PC-9 (cell line): ENCODE measurements at regions not wholly inside any gene's neighbourhood (a gene's known extent, or its start where the extent isn't known, plus 50 kb on each side); places are given as distances from the start of the nearest gene placed in this dataset.

ENCODE experiments used
- BruUV-seq: library from RNA; stranded (reverse); fragments of 400-500 nt; replicated peaks from 2 replicates; lab custom pipeline; 2021; lab: Mats Ljungman, UMichigan
- CTCF ChIA-PET: fragments of 300-600 bp; sonication (Branson Sonifier 250); formaldehyde crosslinking; loops from one replicate; lab custom pipeline; 2022; ENCODE audit warnings: antibody characterized with exemption; lab: Charles Lee
- POLR2A ChIA-PET: fragments of 300-600 bp; sonication (Branson Sonifier 250); formaldehyde crosslinking; loops from one replicate; lab custom pipeline; 2022; ENCODE audit warnings: antibody characterized with exemption; ENCODE audit not compliant: unreplicated experiment; lab: Charles Lee
- DNase-seq, 2 experiments: peaks; one replicate each; pipeline versions ENCODE4 v3.0.0 to v3.0.0-alpha.2; 2015 to 2022; ENCODE audit warnings: mixed read lengths in 1 of 2
- H2AFZ ChIP-seq: fragments of 200-600 bp; sonication (generic); 2 replicates; pipeline ENCODE4 v1.8.1; 2017; ENCODE audit warnings: antibody characterized with exemption
- H3F3A ChIP-seq: fragments of 200-600 bp; sonication (generic); 2 replicates; pipeline ENCODE4 v1.8.1; 2017; ENCODE audit warnings: antibody characterized with exemption, mild to moderate bottlenecking, low read depth; ENCODE audit not compliant: insufficient read depth
- H3K27ac ChIP-seq: fragments of 200-600 bp; sonication (generic); 2 replicates; pipeline ENCODE4 v1.6.1; 2016; ENCODE audit warnings: mixed run types
- H3K27me3 ChIP-seq: fragments of 200-600 bp; sonication (generic); 2 replicates; pipeline ENCODE4 v1.6.1; 2016; ENCODE audit warnings: low read depth, mixed run types; ENCODE audit not compliant: insufficient read depth
- H3K36me3 ChIP-seq: fragments of 200-600 bp; sonication (generic); 2 replicates; pipeline ENCODE4 v1.6.1; 2016; ENCODE audit warnings: low read depth, mixed run types
- H3K4me1 ChIP-seq: fragments of 200-600 bp; sonication (generic); replicated peaks from 2 replicates; pipeline ENCODE4 v1.6.1; 2016; ENCODE audit warnings: mixed run types; ENCODE audit not compliant: insufficient read depth
- H3K4me2 ChIP-seq: fragments of 200-600 bp; sonication (generic); 2 replicates; pipeline ENCODE4 v1.6.1; 2017; ENCODE audit warnings: mixed run types
- H3K4me3 ChIP-seq: fragments of 200-600 bp; sonication (generic); 2 replicates; pipeline ENCODE4 v1.6.1; 2016; ENCODE audit warnings: mixed run types
- H3K79me2 ChIP-seq: fragments of 200-600 bp; sonication (generic); 2 replicates; pipeline ENCODE4 v1.6.1; 2017; ENCODE audit warnings: low read depth, mixed run types
- H3K9me2 ChIP-seq: fragments of 200-600 bp; sonication (generic); 2 replicates; pipeline ENCODE4 v1.8.1; 2017; ENCODE audit warnings: mild to moderate bottlenecking; ENCODE audit not compliant: insufficient read depth
- H3K9me3 ChIP-seq: fragments of 200-600 bp; sonication (generic); 2 replicates; pipeline ENCODE4 v1.8.1; 2016; ENCODE audit warnings: low read depth; ENCODE audit not compliant: insufficient read depth
- H4K20me1 ChIP-seq: fragments of 200-600 bp; sonication (generic); 2 replicates; pipeline ENCODE4 v1.8.1; 2017; ENCODE audit not compliant: insufficient read depth
- EZH2 ChIP-seq: fragments of 200-600 bp; sonication (generic); IDR thresholded peaks from 2 replicates; pipeline ENCODE4 v1.8.0; 2017; ENCODE audit warnings: antibody characterized with exemption, low read depth
- intact Hi-C: fragments of 100-400 bp; cut with micrococcal nuclease; formaldehyde crosslinking; loops from one replicate; pipeline ENCODE4 v1.10.0; 2022; ENCODE audit not compliant: unreplicated experiment
- TF ChIP-seq, protein P1 (sequence below): fragments of 200-600 bp; sonication (generic); conservative IDR thresholded peaks from 2 replicates; pipeline ENCODE4 v1.6.1; 2017; ENCODE audit warnings: mixed run types, antibody characterized with exemption, mild to moderate bottlenecking, moderate library complexity

DNA sequence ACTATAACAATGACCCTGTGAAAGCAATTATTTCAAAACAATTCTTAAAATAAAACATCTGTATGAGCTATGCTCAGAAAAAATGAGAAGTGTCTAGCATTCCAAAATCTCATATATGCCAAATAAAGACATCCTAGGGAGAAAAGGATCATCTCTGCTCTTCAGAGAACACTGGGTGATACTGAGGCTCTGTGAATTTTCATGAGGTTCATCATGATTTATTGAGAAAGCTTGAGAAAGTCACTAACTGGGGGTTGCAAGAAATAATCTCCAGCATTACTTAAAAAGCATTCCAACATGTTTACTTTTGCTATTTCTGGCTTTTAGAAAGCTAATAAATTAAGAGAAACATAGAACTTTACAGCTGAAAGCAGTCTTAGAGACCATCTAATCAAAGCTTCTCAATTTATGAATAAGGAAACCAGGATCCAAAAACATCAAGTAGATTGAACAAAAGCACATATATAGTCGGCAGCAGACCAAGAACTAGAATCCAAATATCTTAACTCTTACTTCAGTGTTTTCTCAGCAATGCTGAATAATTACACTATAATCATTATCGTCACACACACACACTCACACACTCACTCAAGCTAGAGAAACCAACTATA is 372.8 kb downstream of the NR2F1-AS1 start:
- ChIA-PET CTCF (no interaction called here), POLR2A (no interaction called here)
- Histone ChIP-seq H4K20me1 (no peaks in the 10 kb centered on the region), H3K79me2 (no peaks in the 10 kb centered on the region), H3K27ac (no peak overlapping the region), H3K4me2 (no peak overlapping the region), H2AFZ (no peak overlapping the region), H3K9me3 (no peaks in the 10 kb centered on the region), H3K9me2 (peaks cover 3% of the 10 kb centered on the region; the same call in 1 of the 2 replicates), H3K4me1 (no peaks in the 10 kb centered on the region), H3F3A (no peaks in the 10 kb centered on the region), H3K4me3 (no peak overlapping the region), H3K27me3 (no peaks in the 10 kb centered on the region), H3K36me3 (no peaks in the 10 kb centered on the region)
- DNase-seq, result no peak
- intact Hi-C loops, result no loop called here
- TF ChIP-seq, protein P1, sequence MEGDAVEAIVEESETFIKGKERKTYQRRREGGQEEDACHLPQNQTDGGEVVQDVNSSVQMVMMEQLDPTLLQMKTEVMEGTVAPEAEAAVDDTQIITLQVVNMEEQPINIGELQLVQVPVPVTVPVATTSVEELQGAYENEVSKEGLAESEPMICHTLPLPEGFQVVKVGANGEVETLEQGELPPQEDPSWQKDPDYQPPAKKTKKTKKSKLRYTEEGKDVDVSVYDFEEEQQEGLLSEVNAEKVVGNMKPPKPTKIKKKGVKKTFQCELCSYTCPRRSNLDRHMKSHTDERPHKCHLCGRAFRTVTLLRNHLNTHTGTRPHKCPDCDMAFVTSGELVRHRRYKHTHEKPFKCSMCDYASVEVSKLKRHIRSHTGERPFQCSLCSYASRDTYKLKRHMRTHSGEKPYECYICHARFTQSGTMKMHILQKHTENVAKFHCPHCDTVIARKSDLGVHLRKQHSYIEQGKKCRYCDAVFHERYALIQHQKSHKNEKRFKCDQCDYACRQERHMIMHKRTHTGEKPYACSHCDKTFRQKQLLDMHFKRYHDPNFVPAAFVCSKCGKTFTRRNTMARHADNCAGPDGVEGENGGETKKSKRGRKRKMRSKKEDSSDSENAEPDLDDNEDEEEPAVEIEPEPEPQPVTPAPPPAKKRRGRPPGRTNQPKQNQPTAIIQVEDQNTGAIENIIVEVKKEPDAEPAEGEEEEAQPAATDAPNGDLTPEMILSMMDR, result no peak
- TF ChIP-seq EZH2, result no peak
- BruUV-seq, result no TSS peak

DNA sequence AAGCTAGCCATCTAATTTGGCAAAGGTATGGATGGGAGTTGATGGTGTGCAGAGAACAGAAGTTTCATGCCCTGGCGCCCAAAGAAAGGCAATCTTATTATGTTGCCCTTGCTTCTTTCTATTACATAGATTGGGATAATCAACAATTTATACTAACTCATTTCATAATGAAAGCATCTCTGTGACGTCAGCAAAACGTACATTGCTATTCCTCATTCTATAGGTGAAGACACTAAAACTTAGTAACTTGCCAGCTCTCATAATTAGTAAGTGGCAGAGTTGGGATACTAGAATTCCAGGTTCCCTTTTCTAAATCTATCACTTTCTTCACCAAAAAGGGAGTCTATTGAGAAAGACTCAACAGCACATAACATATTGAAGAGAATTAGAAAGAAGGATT is 374.8 kb downstream of the NR2F1-AS1 start:
- ChIA-PET POLR2A (no interaction called here), CTCF (no interaction called here)
- H3K9me2 ChIP-seq, result peaks cover 3% of the 10 kb centered on the region; the same call in 1 of the 2 replicates
- no peak for TF ChIP-seq EZH2
- TF ChIP-seq, protein P1, result no peak
- BruUV-seq, result no TSS peak
- H3K4me3 ChIP-seq, result no peak overlapping the region
- H4K20me1 ChIP-seq, result no peaks in the 10 kb centered on the region
- intact Hi-C loops, result no loop called here
- H3K36me3 ChIP-seq, result no peaks in the 10 kb centered on the region
- no peak overlapping the region for H3K27ac ChIP-seq
- H3K4me1 ChIP-seq, result no peaks in the 10 kb centered on the region
- H2AFZ ChIP-seq, result no peak overlapping the region
- DNase-seq, result no peak
- H3K27me3 ChIP-seq, result no peaks in the 10 kb centered on the region
- no peak overlapping the region for H3K4me2 ChIP-seq
- H3K9me3 ChIP-seq, result no peaks in the 10 kb centered on the region
- H3F3A ChIP-seq, result no peaks in the 10 kb centered on the region
- no peaks in the 10 kb centered on the region for H3K79me2 ChIP-seq

DNA sequence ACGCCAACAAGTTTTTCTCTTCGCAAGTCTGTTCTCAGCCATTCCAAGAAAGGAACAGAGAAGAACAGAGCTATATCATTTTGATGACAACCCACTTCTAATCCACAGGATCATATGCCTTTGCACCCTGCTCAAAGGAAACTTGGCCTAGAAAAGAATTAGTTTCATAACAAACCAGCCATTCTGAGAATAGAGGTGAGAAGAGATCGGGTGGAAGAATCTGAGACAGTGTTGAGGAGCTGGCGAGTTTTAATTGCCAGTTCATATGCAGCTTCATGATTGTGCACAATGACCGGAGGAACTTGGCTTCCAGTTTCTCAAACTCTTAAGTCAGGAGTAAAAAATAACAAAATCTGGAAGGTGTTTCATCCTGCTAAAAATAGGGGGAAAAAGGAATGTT is 380.0 kb downstream of the NR2F1-AS1 start:
- Histone ChIP-seq H3K27me3 (no peaks in the 10 kb centered on the region), H2AFZ (no peak overlapping the region), H3K79me2 (no peaks in the 10 kb centered on the region), H3K27ac (no peak overlapping the region), H3K36me3 (no peaks in the 10 kb centered on the region), H3K4me3 (no peak overlapping the region), H3K9me2 (no peaks in the 10 kb centered on the region), H3K4me1 (no peaks in the 10 kb centered on the region), H3K4me2 (no peak overlapping the region), H3K9me3 (peaks cover 7% of the 10 kb centered on the region; the same call in 1 of the 2 replicates), H3F3A (no peaks in the 10 kb centered on the region), H4K20me1 (no peaks in the 10 kb centered on the region)
- DNase-seq, result no peak
- BruUV-seq, result no TSS peak
- intact Hi-C loops, result no loop called here
- ChIA-PET CTCF (no interaction called here), POLR2A (no interaction called here)
- TF ChIP-seq EZH2, result no peak
- TF ChIP-seq, protein P1, result no peak
